Thyroid gland (tissue), 4 donors: ENCODE measurements at regions not wholly inside any gene's neighbourhood (a gene's known extent, or its start where the extent isn't known, plus 50 kb on each side); places are given as distances from the start of the nearest gene placed in this dataset.
"Not testable (repeated sequence)": the region's sequence is repeated elsewhere in the genome, so short reads cannot be mapped to it uniquely, and the experiment has no call there.

Source experiments
- DNase-seq, 2 donors: peaks; one replicate each; pipeline ENCODE4 v3.0.0-alpha.2; 2019
- H3K27ac ChIP-seq, 3 donors: fragments of 200-600 bp; sonication (generic); 1 replicate in 2 of 3; 2 replicates in 1 of 3; pipeline ENCODE4 v1.5.1; 2016 to 2019; ENCODE audit warnings: mild to moderate bottlenecking in 1 of 3, moderate library complexity in 1 of 3
- H3K27me3 ChIP-seq: fragments of 200-600 bp; sonication (generic); one replicate; pipeline ENCODE4 v1.5.1; 2019
- H3K36me3 ChIP-seq, 2 donors: fragments of 200-600 bp; sonication (generic); one replicate each; pipeline ENCODE4 v1.5.1; 2016 to 2019
- H3K4me1 ChIP-seq, 2 donors: fragments of 200-600 bp; sonication (generic); one replicate each; pipeline ENCODE4 v1.5.1; 2017 to 2019
- H3K4me3 ChIP-seq, 3 donors: fragments of 200-600 bp; sonication (generic); replicated peaks in 1 of 3; 1 replicate in 2 of 3; 2 replicates in 1 of 3; pipeline ENCODE4 v1.5.1; 2016; ENCODE audit warnings: mild to moderate bottlenecking in 1 of 3
- H3K9me3 ChIP-seq: fragments of 200-600 bp; sonication (generic); one replicate; pipeline ENCODE4 v1.5.1; 2017
- POLR2A ChIP-seq, 2 donors: fragments of 450-650 bp; IDR thresholded peaks; one replicate each; pipeline ENCODE4 v1.6.1; 2017; ENCODE audit warnings: antibody characterized with exemption in 2 of 2, mild to moderate bottlenecking in 2 of 2, moderate library complexity in 1 of 2
- WGBS, 2 donors: methylation state at CpG; one replicate each; pipeline ENCODE4 v1.1.5; 2017; 5-methylcytosine and 5-hydroxymethylcytosine counted together
- intact Hi-C: fragments of 100-400 bp; cut with DNase I; formaldehyde crosslinking; loops from one replicate; pipeline ENCODE4 v1.15.1; 2023
- TF ChIP-seq, protein P1 (sequence below), 6 experiments: fragments of 200-600 bp in 3 of 6; fragments of 450-650 bp in 3 of 6; sonication (generic) in 3 of 6; IDR thresholded peaks; one replicate each; pipeline ENCODE4 v1.5.1; 2016 to 2019; ENCODE audit warnings: antibody characterized with exemption in 6 of 6, mild to moderate bottlenecking in 2 of 6, inconsistent platforms in 1 of 6, moderate library complexity in 1 of 6

DNA sequence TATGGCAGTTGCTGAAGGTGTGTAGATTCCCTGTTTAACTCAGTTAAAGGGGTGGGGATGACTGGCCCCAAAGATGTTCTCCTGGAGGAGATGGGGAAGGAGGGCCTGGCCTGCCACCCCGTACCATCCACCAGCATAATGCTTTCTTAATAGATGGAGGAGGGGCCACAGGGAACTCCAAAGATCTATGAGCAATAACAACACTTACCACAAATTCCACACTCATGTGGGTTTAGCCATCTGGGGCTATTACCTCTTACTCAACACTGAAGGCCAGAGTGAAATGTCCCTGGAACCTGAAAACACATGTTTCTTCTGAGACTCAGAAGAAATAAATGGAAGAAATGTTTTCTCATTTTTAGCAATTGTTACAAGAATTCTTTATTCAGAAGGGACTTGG, 259.0 kb downstream of the CXCL12 start:
- DNase-seq = no peak
- TF ChIP-seq, protein P1, sequence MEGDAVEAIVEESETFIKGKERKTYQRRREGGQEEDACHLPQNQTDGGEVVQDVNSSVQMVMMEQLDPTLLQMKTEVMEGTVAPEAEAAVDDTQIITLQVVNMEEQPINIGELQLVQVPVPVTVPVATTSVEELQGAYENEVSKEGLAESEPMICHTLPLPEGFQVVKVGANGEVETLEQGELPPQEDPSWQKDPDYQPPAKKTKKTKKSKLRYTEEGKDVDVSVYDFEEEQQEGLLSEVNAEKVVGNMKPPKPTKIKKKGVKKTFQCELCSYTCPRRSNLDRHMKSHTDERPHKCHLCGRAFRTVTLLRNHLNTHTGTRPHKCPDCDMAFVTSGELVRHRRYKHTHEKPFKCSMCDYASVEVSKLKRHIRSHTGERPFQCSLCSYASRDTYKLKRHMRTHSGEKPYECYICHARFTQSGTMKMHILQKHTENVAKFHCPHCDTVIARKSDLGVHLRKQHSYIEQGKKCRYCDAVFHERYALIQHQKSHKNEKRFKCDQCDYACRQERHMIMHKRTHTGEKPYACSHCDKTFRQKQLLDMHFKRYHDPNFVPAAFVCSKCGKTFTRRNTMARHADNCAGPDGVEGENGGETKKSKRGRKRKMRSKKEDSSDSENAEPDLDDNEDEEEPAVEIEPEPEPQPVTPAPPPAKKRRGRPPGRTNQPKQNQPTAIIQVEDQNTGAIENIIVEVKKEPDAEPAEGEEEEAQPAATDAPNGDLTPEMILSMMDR (IDR thresholded peaks at IDR 0.05) = no peak
- no peak for TF ChIP-seq POLR2A (IDR thresholded peaks at IDR 0.05)
- WGBS, 2 donors = 82 to 100% methylated on average over 1 of the region's 1 CpG
- H3K4me1 ChIP-seq = no peaks in the 10 kb centered on the region
- H3K27ac ChIP-seq = no peak overlapping the region
- no peaks in the 10 kb centered on the region for H3K27me3 ChIP-seq
- H3K36me3 ChIP-seq = no peaks in the 10 kb centered on the region
- H3K4me3 ChIP-seq = no peak overlapping the region
- no peaks in the 10 kb centered on the region for H3K9me3 ChIP-seq
- intact Hi-C loops = no loop called here

DNA sequence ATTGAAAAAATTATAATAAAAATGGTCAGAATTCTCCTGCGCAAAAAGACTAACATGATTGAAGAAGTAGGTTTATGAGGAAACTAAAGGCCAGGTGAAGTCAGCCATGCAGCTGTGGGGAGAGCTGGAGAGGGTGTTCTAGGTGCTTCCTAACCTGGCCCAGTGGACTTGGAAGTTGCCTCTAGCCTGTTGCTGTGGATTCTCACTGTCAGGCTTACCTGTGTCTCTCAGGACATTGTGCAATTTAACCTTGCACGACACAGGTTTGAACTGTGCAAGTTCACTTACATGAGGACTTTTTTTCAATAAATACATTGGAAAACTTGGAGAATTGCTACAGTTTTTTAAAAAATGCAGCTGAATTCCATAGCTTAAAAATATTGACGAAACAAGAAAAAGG, 266.4 kb downstream of the CXCL12 start:
- intact Hi-C loops = no loop called here
- H3K27me3 ChIP-seq = no peaks in the 10 kb centered on the region
- no peaks in the 10 kb centered on the region for H3K9me3 ChIP-seq
- TF ChIP-seq, protein P1 (IDR thresholded peaks at IDR 0.05) = no peak
- TF ChIP-seq POLR2A (IDR thresholded peaks at IDR 0.05) = no peak
- H3K4me3 ChIP-seq = no peak overlapping the region
- no peak for DNase-seq
- no peaks in the 10 kb centered on the region for H3K4me1 ChIP-seq
- H3K36me3 ChIP-seq = no peaks in the 10 kb centered on the region
- 90 to 91% methylated on average over 3 of the region's 3 CpGs for WGBS, 2 donors
- H3K27ac ChIP-seq = no peak overlapping the region

DNA sequence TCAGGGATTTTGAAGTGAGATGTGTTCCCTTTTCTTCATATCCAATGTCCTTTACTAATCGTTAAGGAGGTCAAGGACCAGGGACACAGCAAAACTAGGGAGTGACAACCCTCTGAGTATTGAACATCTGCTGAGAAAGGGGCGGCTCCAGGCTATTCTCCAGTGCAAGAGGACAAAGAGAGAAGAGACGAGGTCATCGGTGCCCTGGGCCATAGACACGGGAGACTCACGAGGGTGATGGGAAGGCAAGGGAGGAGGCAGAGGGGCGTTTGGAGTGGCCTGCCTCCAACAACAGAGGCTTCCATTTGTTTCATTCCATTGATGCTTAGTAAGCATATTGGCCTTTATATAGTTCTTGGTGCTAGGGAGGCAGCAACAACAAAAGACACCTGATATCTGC, 268.4 kb downstream of the CXCL12 start:
- Histone ChIP-seq H3K36me3 (no peaks in the 10 kb centered on the region), H3K4me3 (no peak overlapping the region), H3K9me3 (no peaks in the 10 kb centered on the region), H3K27me3 (no peaks in the 10 kb centered on the region), H3K4me1 (peaks cover 0 to 13% of the 10 kb centered on the region in 2 donors), H3K27ac (no peak overlapping the region)
- WGBS, 2 donors = 83 to 85% methylated on average over 7 of the region's 7 CpGs
- intact Hi-C loops = no loop called here
- DNase-seq = no peak
- TF ChIP-seq, protein P1 (IDR thresholded peaks at IDR 0.05) = no peak
- TF ChIP-seq POLR2A (IDR thresholded peaks at IDR 0.05) = no peak

DNA sequence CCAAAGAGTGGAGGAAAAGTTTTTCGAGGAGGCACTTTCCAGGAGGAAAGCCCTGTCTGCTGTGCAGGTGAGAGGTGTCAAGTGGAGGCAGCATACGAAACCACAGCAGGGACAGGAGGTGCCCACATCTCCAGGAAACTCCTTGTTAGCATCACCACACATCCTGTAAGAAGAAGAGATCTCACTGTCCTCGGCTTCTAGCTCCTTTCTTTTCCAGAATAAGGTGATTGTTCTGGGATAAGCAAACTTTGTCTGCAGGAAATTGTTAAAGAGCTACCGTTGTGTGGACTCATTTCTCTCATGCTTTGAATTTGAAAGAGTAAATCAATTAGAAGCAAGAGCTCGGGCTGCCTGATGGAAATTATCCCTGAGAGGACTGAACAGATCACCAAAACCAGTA, 269.4 kb downstream of the CXCL12 start:
- DNase-seq = no peak
- Histone ChIP-seq H3K27me3 (no peaks in the 10 kb centered on the region), H3K4me3 (no peak overlapping the region), H3K27ac (no peak overlapping the region), H3K4me1 (peaks cover 0 to 13% of the 10 kb centered on the region in 2 donors), H3K9me3 (no peaks in the 10 kb centered on the region), H3K36me3 (no peaks in the 10 kb centered on the region)
- intact Hi-C loops = no loop called here
- WGBS, 2 donors = 37 to 41% methylated on average over 5 of the region's 5 CpGs
- TF ChIP-seq, protein P1 (IDR thresholded peaks at IDR 0.05) = no peak
- TF ChIP-seq POLR2A (IDR thresholded peaks at IDR 0.05) = no peak

DNA sequence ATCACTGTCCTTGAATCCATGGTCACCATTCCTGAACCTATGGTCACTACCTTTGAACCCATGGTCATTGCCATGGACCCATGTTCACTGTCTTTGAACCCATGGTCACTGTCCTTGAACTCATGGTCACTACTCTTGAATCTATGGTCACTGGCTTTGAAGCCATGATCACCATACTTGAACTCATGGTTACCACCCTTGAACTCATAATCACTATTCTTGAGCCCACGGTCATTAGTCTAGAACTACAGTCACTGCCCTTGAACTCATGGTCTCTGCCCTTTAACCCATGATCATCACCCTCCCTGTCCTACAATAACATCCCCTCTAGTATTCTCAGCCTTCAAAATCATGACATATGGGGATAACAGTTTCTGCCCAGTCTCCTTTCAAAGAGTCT, 270.5 kb downstream of the CXCL12 start:
- H3K4me1 ChIP-seq = peaks cover 0 to 13% of the 10 kb centered on the region in 2 donors
- H3K4me3 ChIP-seq = no peak overlapping the region
- WGBS, 2 donors = 85 to 100% methylated on average over 1 of the region's 1 CpG
- intact Hi-C loops = no loop called here
- no peaks in the 10 kb centered on the region for H3K9me3 ChIP-seq
- DNase-seq = no peak
- TF ChIP-seq, protein P1 (IDR thresholded peaks at IDR 0.05) = no peak
- no peak for TF ChIP-seq POLR2A (IDR thresholded peaks at IDR 0.05)
- no peaks in the 10 kb centered on the region for H3K36me3 ChIP-seq
- H3K27me3 ChIP-seq = no peaks in the 10 kb centered on the region
- no peak overlapping the region for H3K27ac ChIP-seq

DNA sequence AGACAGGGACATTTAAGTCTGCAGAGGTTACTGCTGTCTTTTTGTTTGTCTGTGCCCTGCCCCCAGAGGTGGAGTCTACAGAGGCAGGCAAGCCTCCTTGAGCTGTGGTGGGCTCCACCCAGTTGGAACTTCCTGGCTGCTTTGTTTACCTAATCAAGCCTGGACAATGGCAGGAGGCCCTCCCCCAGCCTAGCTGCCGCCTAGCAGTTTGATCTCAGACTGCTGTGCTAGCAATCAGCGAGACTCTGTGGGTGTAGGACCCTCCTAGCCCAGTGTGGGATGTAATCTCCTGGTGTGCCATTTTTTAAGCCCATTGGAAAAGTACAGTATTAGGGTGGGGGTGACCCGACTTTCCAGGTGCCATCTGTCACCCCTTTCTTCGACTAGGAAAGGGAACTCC, 272.6 kb downstream of the CXCL12 start:
- H3K4me3 ChIP-seq, intact Hi-C loops, H3K9me3 ChIP-seq, H3K27ac ChIP-seq, H3K36me3 ChIP-seq, H3K27me3 ChIP-seq: not testable (repeated sequence)
- H3K4me1 ChIP-seq = peaks cover 0 to 13% of the 10 kb centered on the region in 2 donors
- peak; percentile 48 to 68 for DNase-seq
- 48 to 56% methylated on average over 4 of the region's 4 CpGs for WGBS, 2 donors
